OCI-LY3 (cell line): ENCODE measurements at regions not wholly inside any gene's neighbourhood (a gene's known extent, or its start where the extent isn't known, plus 50 kb on each side); places are given as distances from the start of the nearest gene placed in this dataset.
"Not testable (repeated sequence)": the region's sequence is repeated elsewhere in the genome, so short reads cannot be mapped to it uniquely, and the experiment has no call there.

Experiments used
- H2AFZ ChIP-seq: fragments of 200-600, 300-600 bp; shearing (Covaris generic); 2 replicates; pipeline ENCODE4 v1.6.0; 2014; ENCODE audit warnings: antibody characterized with exemption, low read depth, low read length
- H3K27ac ChIP-seq: fragments of 200-600, 300-600 bp; sonication (generic); 2 replicates; pipeline ENCODE4 v1.5.1; 2014; ENCODE audit warnings: mild to moderate bottlenecking, low read length, moderate library complexity, mixed read lengths
- H3K27me3 ChIP-seq: fragments of 200-600, 300-600 bp; sonication (generic); 2 replicates; pipeline ENCODE4 v1.6.1; 2014; ENCODE audit warnings: low read depth, low read length, mixed read lengths
- H3K36me3 ChIP-seq: fragments of 200-600, 300-600 bp; sonication (generic); replicated peaks from 2 replicates; pipeline ENCODE3; 2014; ENCODE audit warnings: low read depth, low read length, mixed read lengths
- H3K4me1 ChIP-seq: fragments of 300-600, 200-600 bp; sonication (generic); 2 replicates; pipeline ENCODE4 v1.6.1; 2014; ENCODE audit warnings: low read length, mixed read lengths
- H3K4me2 ChIP-seq: fragments of 200-600, 300-600 bp; sonication (generic); 2 replicates; pipeline ENCODE4 v1.6.1; 2014; ENCODE audit warnings: low read length, mixed read lengths
- H3K4me3 ChIP-seq: fragments of 300-600, 200-600 bp; sonication (generic); 2 replicates; pipeline ENCODE4 v1.5.1; 2014; ENCODE audit warnings: antibody characterized with exemption, mild to moderate bottlenecking, low read length, moderate library complexity
- H3K79me2 ChIP-seq: fragments of 300-600, 200-600 bp; shearing (Covaris generic); 2 replicates; pipeline ENCODE4 v1.6.1; 2014; ENCODE audit warnings: mild to moderate bottlenecking, low read length, mixed read lengths
- H3K9ac ChIP-seq: fragments of 300-600, 200-600 bp; shearing (Covaris generic); 2 replicates; pipeline ENCODE4 v1.6.0; 2014; ENCODE audit warnings: mild to moderate bottlenecking, low read length, moderate library complexity
- H3K9me3 ChIP-seq: fragments of 200-600, 300-600 bp; shearing (Covaris generic); 2 replicates; pipeline ENCODE4 v1.6.1; 2014; ENCODE audit warnings: low read length, mixed read lengths; ENCODE audit not compliant: insufficient read depth
- H4K20me1 ChIP-seq: fragments of 200-600, 300-600 bp; sonication (generic); 2 replicates; pipeline ENCODE4 v1.6.1; 2016; ENCODE audit warnings: low read length, mixed read lengths; ENCODE audit not compliant: insufficient read depth
- EZH2phosphoT487 ChIP-seq: fragments of 200-600 bp; shearing (Covaris generic); IDR thresholded peaks from 2 replicates; pipeline ENCODE4 v1.6.1; 2018; ENCODE audit warnings: antibody characterized with exemption, mixed run types, low read depth
- TF ChIP-seq, protein P1 (sequence below): fragments of 200-600, 300-600 bp; sonication (generic); IDR thresholded peaks from 2 replicates; pipeline ENCODE4 v1.5.1; 2014; ENCODE audit warnings: antibody characterized with exemption, low read length, low read depth

DNA sequence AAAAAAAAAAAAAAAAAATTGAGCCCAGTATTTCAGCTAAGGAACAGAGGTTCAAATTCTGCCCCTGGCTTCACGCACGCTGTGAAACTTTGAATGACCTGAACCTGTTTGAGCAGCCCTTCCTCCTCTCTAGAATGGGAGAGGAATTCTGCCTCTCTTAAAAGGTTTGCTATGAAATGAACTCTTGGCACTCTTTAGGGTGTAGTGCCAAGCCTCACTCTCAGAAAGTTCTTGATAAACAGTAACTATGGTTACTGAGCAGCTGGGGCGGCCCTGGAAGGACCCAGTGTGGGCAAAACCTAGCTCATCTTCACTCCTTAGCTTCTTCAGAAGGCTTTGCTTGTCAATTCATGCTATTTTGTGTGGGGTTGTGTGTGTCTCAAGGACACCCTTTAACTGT, 73.7 kb downstream of the GEMIN8 start:
- peaks cover 10% of the 10 kb centered on the region for H3K36me3 ChIP-seq
- H3K79me2 ChIP-seq: no peaks in the 10 kb centered on the region
- no peak for TF ChIP-seq EZH2phosphoT487
- TF ChIP-seq, protein P1, sequence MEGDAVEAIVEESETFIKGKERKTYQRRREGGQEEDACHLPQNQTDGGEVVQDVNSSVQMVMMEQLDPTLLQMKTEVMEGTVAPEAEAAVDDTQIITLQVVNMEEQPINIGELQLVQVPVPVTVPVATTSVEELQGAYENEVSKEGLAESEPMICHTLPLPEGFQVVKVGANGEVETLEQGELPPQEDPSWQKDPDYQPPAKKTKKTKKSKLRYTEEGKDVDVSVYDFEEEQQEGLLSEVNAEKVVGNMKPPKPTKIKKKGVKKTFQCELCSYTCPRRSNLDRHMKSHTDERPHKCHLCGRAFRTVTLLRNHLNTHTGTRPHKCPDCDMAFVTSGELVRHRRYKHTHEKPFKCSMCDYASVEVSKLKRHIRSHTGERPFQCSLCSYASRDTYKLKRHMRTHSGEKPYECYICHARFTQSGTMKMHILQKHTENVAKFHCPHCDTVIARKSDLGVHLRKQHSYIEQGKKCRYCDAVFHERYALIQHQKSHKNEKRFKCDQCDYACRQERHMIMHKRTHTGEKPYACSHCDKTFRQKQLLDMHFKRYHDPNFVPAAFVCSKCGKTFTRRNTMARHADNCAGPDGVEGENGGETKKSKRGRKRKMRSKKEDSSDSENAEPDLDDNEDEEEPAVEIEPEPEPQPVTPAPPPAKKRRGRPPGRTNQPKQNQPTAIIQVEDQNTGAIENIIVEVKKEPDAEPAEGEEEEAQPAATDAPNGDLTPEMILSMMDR: no peak
- H3K27me3 ChIP-seq: no peaks in the 10 kb centered on the region
- no peak overlapping the region for H3K27ac ChIP-seq
- H2AFZ ChIP-seq: no peak overlapping the region
- no peaks in the 10 kb centered on the region for H4K20me1 ChIP-seq
- no peak overlapping the region for H3K9ac ChIP-seq
- no peak overlapping the region for H3K4me2 ChIP-seq
- peaks cover 12% of the 10 kb centered on the region for H3K9me3 ChIP-seq
- H3K4me1 ChIP-seq: peaks cover 50% of the 10 kb centered on the region
- no peak overlapping the region for H3K4me3 ChIP-seq

DNA sequence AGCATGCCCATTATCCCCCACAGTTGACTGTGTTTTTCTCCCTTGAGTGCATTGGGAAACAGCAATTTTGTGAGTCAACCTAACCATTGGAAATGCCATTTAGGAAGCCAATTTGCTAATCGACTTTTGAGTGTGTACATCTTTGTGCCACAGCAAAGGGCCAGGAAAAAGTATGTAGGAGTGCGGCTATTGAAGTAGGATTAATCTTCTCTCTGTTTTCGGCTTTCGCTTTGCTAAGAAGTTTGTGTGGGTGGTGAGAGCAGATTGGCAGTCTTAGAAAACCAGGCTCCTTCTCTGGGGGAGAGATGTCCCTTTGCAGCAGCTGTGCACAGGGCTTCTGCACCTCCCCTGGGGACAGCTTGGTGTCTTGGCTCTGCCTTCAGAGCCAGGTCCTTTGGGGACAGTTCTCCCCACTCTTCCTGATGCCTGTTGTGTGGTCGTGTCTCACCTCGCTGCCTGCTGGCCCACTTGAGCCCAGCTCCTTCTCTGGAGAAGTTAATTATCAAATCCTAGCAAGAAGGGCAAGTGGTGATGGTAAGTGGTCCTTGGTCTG, 74.5 kb downstream of the GEMIN8 start:
- Histone ChIP-seq H3K9me3 (peaks cover 12% of the 10 kb centered on the region), H2AFZ (no peak overlapping the region; the same call in 1 of the 2 replicates), H3K79me2 (no peaks in the 10 kb centered on the region), H3K27ac (peak overlapping the region; percentile 93; the same call in 1 of the 2 replicates), H3K4me2 (peak overlapping the region; percentile 14; the same call in 1 of the 2 replicates), H3K4me1 (peaks cover 50% of the 10 kb centered on the region), H3K9ac (no peak overlapping the region), H3K4me3 (no peak overlapping the region), H3K27me3 (no peaks in the 10 kb centered on the region), H4K20me1 (no peaks in the 10 kb centered on the region), H3K36me3 (peaks cover 10% of the 10 kb centered on the region)
- TF ChIP-seq, protein P1: no peak
- no peak for TF ChIP-seq EZH2phosphoT487

GRCh38 chrX:13952581-13952980, 77.1 kb downstream of the GEMIN8 start:
- Histone ChIP-seq H3K4me3 (0 out of 2 replicates have a peak overlapping the region, but pooled peaks have one; percentile 12), H3K4me2 (peak overlapping the region; percentile 68), H3K79me2 (no peaks in the 10 kb centered on the region), H3K27ac (peak overlapping the region; percentile 93), H3K4me1 (peaks cover 44% of the 10 kb centered on the region), H3K36me3 (peaks cover 6% of the 10 kb centered on the region), H3K9me3 (peaks cover 6% of the 10 kb centered on the region), H4K20me1 (no peaks in the 10 kb centered on the region), H3K27me3 (no peaks in the 10 kb centered on the region), H3K9ac (peak overlapping the region; percentile 51; the same call in 1 of the 2 replicates), H2AFZ (no peak overlapping the region)
- no peak for TF ChIP-seq EZH2phosphoT487
- TF ChIP-seq, protein P1: no peak

GRCh38 chrX:13946223-13946622, 83.5 kb downstream of the GEMIN8 start:
- H3K9ac ChIP-seq, H3K79me2 ChIP-seq, H3K27ac ChIP-seq, H3K27me3 ChIP-seq, H3K4me2 ChIP-seq, H4K20me1 ChIP-seq, H3K4me1 ChIP-seq, H3K36me3 ChIP-seq, H3K9me3 ChIP-seq, H3K4me3 ChIP-seq, H2AFZ ChIP-seq: not testable (repeated sequence)

GRCh38 chrX:13945787-13946186, 83.9 kb downstream of the GEMIN8 start:
- not testable (repeated sequence) for H3K4me2 ChIP-seq, H3K27ac ChIP-seq, H2AFZ ChIP-seq, H3K27me3 ChIP-seq, H3K9ac ChIP-seq, H3K79me2 ChIP-seq, H3K4me1 ChIP-seq, H4K20me1 ChIP-seq, H3K9me3 ChIP-seq, H3K4me3 ChIP-seq, H3K36me3 ChIP-seq
